ENCODE measurements at regions not wholly inside any gene's neighbourhood (a gene's known extent, or its start where the extent isn't known, plus 50 kb on each side); places are given as distances from the start of the nearest gene placed in this dataset.
"Not testable (repeated sequence)": the region's sequence is repeated elsewhere in the genome, so short reads cannot be mapped to it uniquely, and the experiment has no call there.

DNA sequence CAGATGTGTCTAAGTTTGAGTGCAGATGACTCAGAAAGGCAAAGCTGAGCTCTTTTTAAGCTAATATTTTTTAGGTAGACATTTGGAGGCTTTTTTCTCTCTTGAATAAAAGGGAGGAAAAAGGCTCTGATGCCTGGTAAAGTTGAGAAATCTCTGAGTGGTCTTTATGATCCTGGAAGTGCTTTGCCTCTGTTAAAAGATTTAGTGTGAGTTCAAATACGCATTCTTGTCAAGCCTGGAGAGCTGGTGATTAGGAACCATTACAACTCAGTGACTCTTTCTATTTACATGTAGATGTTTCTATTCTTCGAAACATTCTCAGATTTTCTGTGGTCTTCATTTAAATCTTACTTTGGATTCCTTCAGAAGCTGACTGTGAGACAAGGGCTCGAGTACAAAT lies 143.4 kb upstream of the MED14 start:
- Histone ChIP-seq H3K9ac (ENCODE audit: low read length) (no peak overlapping the region), H2AFZ (ENCODE audit: low read depth, low read length) (no peak overlapping the region)

DNA sequence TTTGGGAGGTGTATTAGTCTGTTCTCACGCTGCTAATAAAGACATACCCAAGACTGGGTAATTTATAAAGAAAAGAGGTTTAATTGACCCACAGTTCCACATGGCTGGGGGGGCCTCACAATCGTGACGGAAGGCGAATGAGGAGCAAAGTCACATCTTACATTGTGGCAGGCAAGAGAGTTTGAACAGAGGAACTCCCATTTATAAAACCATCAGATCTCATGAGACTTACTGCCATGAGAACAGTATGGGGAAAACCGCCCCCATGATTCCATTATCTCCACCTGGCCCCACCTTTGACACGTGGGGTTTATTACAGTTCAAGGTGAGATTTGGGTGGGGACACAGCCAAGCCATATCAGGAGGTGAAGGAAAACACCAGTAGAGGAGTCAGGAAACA lies 143.8 kb upstream of the MED14 start:
- not testable (repeated sequence) for H3K27me3 ChIP-seq (ENCODE audit: low read depth, low read length); H3K4me3 ChIP-seq (ENCODE audit: low read length); H2AFZ ChIP-seq (ENCODE audit: low read depth, low read length); H4K20me1 ChIP-seq (ENCODE audit: insufficient read depth, low read length); H3K4me1 ChIP-seq (ENCODE audit: low read length); H3K9ac ChIP-seq (ENCODE audit: low read length); H3K27ac ChIP-seq (ENCODE audit: low read length); H3K9me3 ChIP-seq (ENCODE audit: insufficient read depth, low read length); H3K4me2 ChIP-seq (ENCODE audit: low read length); H3K79me2 ChIP-seq (ENCODE audit: low read length); H3K36me3 ChIP-seq (replicated peaks; ENCODE audit: low read depth, low read length)

More for the DNA sequence above, 143.4 kb upstream of the MED14 start:
- Histone ChIP-seq H3K79me2 (ENCODE audit: low read length) (no peaks in the 10 kb centered on the region), H3K4me3 (ENCODE audit: low read length) (no peak overlapping the region), H4K20me1 (ENCODE audit: insufficient read depth, low read length) (no peaks in the 10 kb centered on the region), H3K4me1 (ENCODE audit: low read length) (peaks cover 4% of the 10 kb centered on the region; the same call in 1 of the 2 replicates), H3K36me3 (replicated peaks; ENCODE audit: low read depth, low read length) (no peaks in the 10 kb centered on the region), H3K27me3 (ENCODE audit: low read depth, low read length) (no peaks in the 10 kb centered on the region), H3K9me3 (ENCODE audit: insufficient read depth, low read length) (no peaks in the 10 kb centered on the region), H3K4me2 (ENCODE audit: low read length) (no peak overlapping the region), H3K27ac (ENCODE audit: low read length) (no peak overlapping the region)
- TF ChIP-seq, protein P1, sequence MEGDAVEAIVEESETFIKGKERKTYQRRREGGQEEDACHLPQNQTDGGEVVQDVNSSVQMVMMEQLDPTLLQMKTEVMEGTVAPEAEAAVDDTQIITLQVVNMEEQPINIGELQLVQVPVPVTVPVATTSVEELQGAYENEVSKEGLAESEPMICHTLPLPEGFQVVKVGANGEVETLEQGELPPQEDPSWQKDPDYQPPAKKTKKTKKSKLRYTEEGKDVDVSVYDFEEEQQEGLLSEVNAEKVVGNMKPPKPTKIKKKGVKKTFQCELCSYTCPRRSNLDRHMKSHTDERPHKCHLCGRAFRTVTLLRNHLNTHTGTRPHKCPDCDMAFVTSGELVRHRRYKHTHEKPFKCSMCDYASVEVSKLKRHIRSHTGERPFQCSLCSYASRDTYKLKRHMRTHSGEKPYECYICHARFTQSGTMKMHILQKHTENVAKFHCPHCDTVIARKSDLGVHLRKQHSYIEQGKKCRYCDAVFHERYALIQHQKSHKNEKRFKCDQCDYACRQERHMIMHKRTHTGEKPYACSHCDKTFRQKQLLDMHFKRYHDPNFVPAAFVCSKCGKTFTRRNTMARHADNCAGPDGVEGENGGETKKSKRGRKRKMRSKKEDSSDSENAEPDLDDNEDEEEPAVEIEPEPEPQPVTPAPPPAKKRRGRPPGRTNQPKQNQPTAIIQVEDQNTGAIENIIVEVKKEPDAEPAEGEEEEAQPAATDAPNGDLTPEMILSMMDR (IDR thresholded peaks at IDR 0.05; ENCODE audit: low read depth, low read length), result no peak
- TF ChIP-seq EZH2phosphoT487 (IDR thresholded peaks at IDR 0.05; ENCODE audit: low read depth), result no peak

DNA sequence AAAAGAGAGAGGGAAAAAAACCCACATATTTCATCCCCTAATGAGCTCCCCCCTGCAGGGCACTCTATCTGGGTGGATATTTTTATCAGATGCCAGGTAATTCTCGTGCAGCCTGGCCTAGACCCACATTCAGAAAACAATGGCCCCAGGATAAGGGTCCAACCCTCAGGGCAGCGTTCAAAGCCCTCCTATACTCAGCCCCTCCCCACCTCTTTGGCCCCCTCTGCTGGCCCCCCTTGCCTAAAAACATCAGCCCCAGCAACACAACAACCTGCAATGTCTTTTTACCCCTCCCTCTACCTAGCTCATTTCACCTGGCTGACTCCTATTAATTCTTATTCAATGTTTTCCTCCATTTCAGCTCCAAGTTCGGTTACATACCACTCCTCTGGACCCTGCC lies 145.4 kb upstream of the MED14 start:
- no peak overlapping the region for H3K9ac ChIP-seq (ENCODE audit: low read length)
- H3K27ac ChIP-seq (ENCODE audit: low read length), result no peak overlapping the region
- peaks cover 4% of the 10 kb centered on the region; the same call in 1 of the 2 replicates for H3K4me1 ChIP-seq (ENCODE audit: low read length)
- H4K20me1 ChIP-seq (ENCODE audit: insufficient read depth, low read length), result no peaks in the 10 kb centered on the region
- no peak overlapping the region for H3K4me3 ChIP-seq (ENCODE audit: low read length)
- no peak overlapping the region for H2AFZ ChIP-seq (ENCODE audit: low read depth, low read length)
- no peaks in the 10 kb centered on the region for H3K9me3 ChIP-seq (ENCODE audit: insufficient read depth, low read length)
- no peaks in the 10 kb centered on the region for H3K79me2 ChIP-seq (ENCODE audit: low read length)
- H3K27me3 ChIP-seq (ENCODE audit: low read depth, low read length), result no peaks in the 10 kb centered on the region
- TF ChIP-seq, protein P1 (IDR thresholded peaks at IDR 0.05; ENCODE audit: low read depth, low read length), result no peak
- no peak for TF ChIP-seq EZH2phosphoT487 (IDR thresholded peaks at IDR 0.05; ENCODE audit: low read depth)
- no peaks in the 10 kb centered on the region for H3K36me3 ChIP-seq (replicated peaks; ENCODE audit: low read depth, low read length)
- no peak overlapping the region for H3K4me2 ChIP-seq (ENCODE audit: low read length)

DNA sequence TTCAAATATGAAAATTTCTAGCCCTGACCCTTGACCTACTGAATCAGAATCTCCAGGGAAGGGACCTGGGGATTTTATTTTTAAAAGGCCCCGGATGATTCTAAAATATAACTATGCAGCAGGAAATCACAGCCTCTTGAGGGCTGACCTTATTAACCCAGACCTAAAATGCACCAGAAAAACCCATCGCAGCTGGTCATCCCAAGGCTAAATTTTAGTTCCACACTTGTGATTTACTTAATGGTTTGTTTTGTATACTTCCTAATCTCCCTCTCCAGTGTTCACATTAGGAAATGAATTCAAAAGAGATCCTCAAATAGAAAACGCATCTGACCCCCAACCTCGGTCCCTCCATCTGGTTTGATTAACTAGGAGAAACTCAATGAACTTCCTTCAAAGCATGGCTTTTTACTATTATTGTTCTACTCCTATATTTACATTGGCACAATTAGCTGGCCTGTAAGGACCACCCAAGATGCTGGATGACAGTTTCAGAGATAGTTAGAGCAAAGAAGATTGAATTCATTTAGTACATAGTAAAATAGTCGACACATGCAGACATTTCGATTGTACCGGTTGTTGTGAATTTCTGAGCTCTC lies 147.8 kb upstream of the MED14 start:
- no peaks in the 10 kb centered on the region for H4K20me1 ChIP-seq (ENCODE audit: insufficient read depth, low read length)
- H3K4me1 ChIP-seq (ENCODE audit: low read length), result peaks cover 2% of the 10 kb centered on the region; the same call in 1 of the 2 replicates
- no peak overlapping the region for H3K9ac ChIP-seq (ENCODE audit: low read length)
- no peak overlapping the region for H2AFZ ChIP-seq (ENCODE audit: low read depth, low read length)
- no peak overlapping the region for H3K4me3 ChIP-seq (ENCODE audit: low read length)
- no peaks in the 10 kb centered on the region for H3K9me3 ChIP-seq (ENCODE audit: insufficient read depth, low read length)
- H3K27ac ChIP-seq (ENCODE audit: low read length), result no peak overlapping the region
- no peaks in the 10 kb centered on the region for H3K27me3 ChIP-seq (ENCODE audit: low read depth, low read length)
- no peaks in the 10 kb centered on the region for H3K79me2 ChIP-seq (ENCODE audit: low read length)
- H3K4me2 ChIP-seq (ENCODE audit: low read length), result no peak overlapping the region
- H3K36me3 ChIP-seq (replicated peaks; ENCODE audit: low read depth, low read length), result no peaks in the 10 kb centered on the region
- TF ChIP-seq, protein P1 (IDR thresholded peaks at IDR 0.05; ENCODE audit: low read depth, low read length), result no peak
- TF ChIP-seq EZH2phosphoT487 (IDR thresholded peaks at IDR 0.05; ENCODE audit: low read depth), result no peak
